ENCODE measurements at regions not wholly inside any gene's neighbourhood (a gene's known extent, or its start where the extent isn't known, plus 50 kb on each side); places are given as distances from the start of the nearest gene placed in this dataset.

GRCh38 chr11:13851691-13852090 lies 110.8 kb upstream of the SPON1 start:
- 67% methylated on average over 4 of the region's 4 CpGs for WGBS, 2 donors
- Histone ChIP-seq H3K27me3 (peaks cover 0 to 46% (median 0%) of the 10 kb centered on the region in 4 donors), H3K27ac (no peak overlapping the region), H3K9me3 (no peaks in the 10 kb centered on the region), H3K4me3 (no peak overlapping the region), H3K36me3 (no peaks in the 10 kb centered on the region), H3K4me1 (peaks cover 0 to 14% (median 0%) of the 10 kb centered on the region in 3 donors)
- TF ChIP-seq POLR2A (IDR thresholded peaks at IDR 0.05): no peak
- TF ChIP-seq CTCF (IDR thresholded peaks at IDR 0.05): no peak
- intact Hi-C loops (cut with DNase I): no loop called here
- DNase-seq: no peak

- H3K9me3 ChIP-seq: no peaks in the 10 kb centered on the region
- H3K36me3 ChIP-seq: no peaks in the 10 kb centered on the region
- peaks cover 0 to 14% (median 0%) of the 10 kb centered on the region in 3 donors for H3K4me1 ChIP-seq
- DNase-seq: no peak
- peaks cover 0 to 46% (median 0%) of the 10 kb centered on the region in 4 donors for H3K27me3 ChIP-seq
- no peak overlapping the region for H3K27ac ChIP-seq
- intact Hi-C loops (cut with DNase I): no loop called here
- no peak for TF ChIP-seq POLR2A (IDR thresholded peaks at IDR 0.05)
- no peak for TF ChIP-seq CTCF (IDR thresholded peaks at IDR 0.05)
- no peak overlapping the region for H3K4me3 ChIP-seq
- WGBS, 2 donors: 57 to 59% methylated on average over 4 to 5 of the region's 5 CpGs
These were observed 110.0 kb upstream of the SPON1 start for GRCh38 chr11:13852481-13852880.

GRCh38 chr11:13857828-13858227 lies 104.7 kb upstream of the SPON1 start:
- Histone ChIP-seq H3K27me3 (peaks cover 0 to 17% (median 0%) of the 10 kb centered on the region in 4 donors), H3K36me3 (no peaks in the 10 kb centered on the region), H3K4me3 (no peak overlapping the region), H3K9me3 (no peaks in the 10 kb centered on the region), H3K27ac (no peak overlapping the region), H3K4me1 (no peaks in the 10 kb centered on the region)
- intact Hi-C loops (cut with DNase I): no loop called here
- WGBS, 2 donors: 75 to 80% methylated on average over 1 to 3 of the region's 3 CpGs
- no peak for TF ChIP-seq POLR2A (IDR thresholded peaks at IDR 0.05)
- TF ChIP-seq CTCF (IDR thresholded peaks at IDR 0.05): no peak
- DNase-seq: no peak

GRCh38 chr11:13859892-13860291 lies 102.6 kb upstream of the SPON1 start:
- intact Hi-C loops (cut with DNase I): no loop called here
- no peaks in the 10 kb centered on the region for H3K36me3 ChIP-seq
- DNase-seq: no peak
- WGBS, 2 donors: 53 to 74% methylated on average over 3 to 4 of the region's 9 CpGs
- H3K27ac ChIP-seq: no peak overlapping the region
- no peak overlapping the region for H3K4me3 ChIP-seq
- no peaks in the 10 kb centered on the region for H3K27me3 ChIP-seq
- no peaks in the 10 kb centered on the region for H3K4me1 ChIP-seq
- no peak for TF ChIP-seq POLR2A (IDR thresholded peaks at IDR 0.05)
- no peaks in the 10 kb centered on the region for H3K9me3 ChIP-seq

GRCh38 chr11:13861411-13861810 lies 101.1 kb upstream of the SPON1 start:
- WGBS, 2 donors: 38 to 68% methylated on average over 3 of the region's 3 CpGs
- intact Hi-C loops (cut with DNase I): no loop called here
- no peak overlapping the region for H3K4me3 ChIP-seq
- H3K4me1 ChIP-seq: no peaks in the 10 kb centered on the region
- H3K9me3 ChIP-seq: no peaks in the 10 kb centered on the region
- no peaks in the 10 kb centered on the region for H3K27me3 ChIP-seq
- H3K36me3 ChIP-seq: no peaks in the 10 kb centered on the region
- DNase-seq: no peak
- H3K27ac ChIP-seq: no peak overlapping the region
- no peak for TF ChIP-seq POLR2A (IDR thresholded peaks at IDR 0.05)
- no peak for TF ChIP-seq CTCF (IDR thresholded peaks at IDR 0.05)

- Histone ChIP-seq H3K27me3 (no peaks in the 10 kb centered on the region), H3K36me3 (no peaks in the 10 kb centered on the region), H3K4me1 (no peaks in the 10 kb centered on the region), H3K9me3 (no peaks in the 10 kb centered on the region), H3K4me3 (no peak overlapping the region), H3K27ac (no peak overlapping the region)
- DNase-seq: no peak
- WGBS, 2 donors: 61 to 65% methylated on average over 3 of the region's 3 CpGs
- intact Hi-C loops (cut with DNase I): no loop called here
- TF ChIP-seq POLR2A (IDR thresholded peaks at IDR 0.05) (no peak), CTCF (IDR thresholded peaks at IDR 0.05) (no peak)
These were observed 99.6 kb upstream of the SPON1 start for GRCh38 chr11:13862845-13863392.

Measured in esophagus squamous epithelium (tissue), 5 donors.